RWPE2 (cell line): ENCODE measurements at regions not wholly inside any gene's neighbourhood (a gene's known extent, or its start where the extent isn't known, plus 50 kb on each side); places are given as distances from the start of the nearest gene placed in this dataset.

ENCODE experiments used
- ATAC-seq: fragments of 200-7000 bp; cut with Tn5 transposase; 3 replicates; pipeline ENCODE4 v1.9.1; 2021; ENCODE audit warnings: low read depth
- DNase-seq: peaks from one replicate; pipeline ENCODE4 v3.0.0-alpha.2; 2020; ENCODE audit warnings: low spot score
- H3K27ac ChIP-seq: fragments of 450-650 bp; 2 replicates; pipeline ENCODE4 v1.5.1; 2017; ENCODE audit warnings: mild to moderate bottlenecking; ENCODE audit not compliant: poor library complexity, severe bottlenecking
- H3K27me3 ChIP-seq: fragments of 250-450 bp; sonication (Bioruptor Pico); 2 replicates; pipeline ENCODE4 v1.5.1; 2021; ENCODE audit warnings: mild to moderate bottlenecking, moderate library complexity; ENCODE audit not compliant: insufficient read depth, poor library complexity, severe bottlenecking
- H3K36me3 ChIP-seq: fragments of 250-450 bp; sonication (Bioruptor Pico); 2 replicates; pipeline ENCODE4 v1.5.1; 2020; ENCODE audit warnings: low read depth, mild to moderate bottlenecking, moderate library complexity
- H3K4me1 ChIP-seq: fragments of 250-450 bp; sonication (Bioruptor Pico); 2 replicates; pipeline ENCODE4 v1.5.1; 2021; ENCODE audit warnings: mild to moderate bottlenecking, moderate library complexity; ENCODE audit not compliant: insufficient read depth, poor library complexity, severe bottlenecking
- H3K4me3 ChIP-seq: fragments of 250-450 bp; sonication (Bioruptor Pico); 2 replicates; pipeline ENCODE4 v1.5.1; 2021; ENCODE audit warnings: mild to moderate bottlenecking, moderate library complexity; ENCODE audit not compliant: severe bottlenecking
- H3K9me3 ChIP-seq: fragments of 250-450 bp; sonication (Bioruptor Pico); 2 replicates; pipeline ENCODE4 v1.5.1; 2021; ENCODE audit warnings: mild to moderate bottlenecking, moderate library complexity; ENCODE audit not compliant: severe bottlenecking
- CTCF ChIP-seq: fragments of 450-650 bp; IDR thresholded peaks from one replicate; pipeline ENCODE4 v1.5.1; 2017; ENCODE audit warnings: mild to moderate bottlenecking, moderate library complexity; ENCODE audit not compliant: poor library complexity, severe bottlenecking

- Histone ChIP-seq H3K36me3 (no peaks in the 10 kb centered on the region), H3K27ac (no peak overlapping the region), H3K9me3 (no peaks in the 10 kb centered on the region), H3K4me3 (no peak overlapping the region), H3K27me3 (peaks cover 7% of the 10 kb centered on the region), H3K4me1 (no peaks in the 10 kb centered on the region)
- no peak for DNase-seq
- ATAC-seq, result no peak
- TF ChIP-seq CTCF, result no peak
These were observed 161.3 kb upstream of the USP25 start for GRCh38 chr21:15568516-15568915.

GRCh38 chr21:15586752-15587427 lies 142.9 kb upstream of the USP25 start:
- TF ChIP-seq CTCF, result no peak
- no peak for ATAC-seq
- H3K4me3 ChIP-seq, result no peak overlapping the region
- no peak overlapping the region for H3K27ac ChIP-seq
- H3K27me3 ChIP-seq, result no peaks in the 10 kb centered on the region
- no peak for DNase-seq
- H3K36me3 ChIP-seq, result no peaks in the 10 kb centered on the region
- no peaks in the 10 kb centered on the region for H3K4me1 ChIP-seq
- H3K9me3 ChIP-seq, result no peaks in the 10 kb centered on the region

- Histone ChIP-seq H3K27ac (no peak overlapping the region), H3K27me3 (no peaks in the 10 kb centered on the region), H3K4me1 (no peaks in the 10 kb centered on the region), H3K4me3 (no peak overlapping the region), H3K9me3 (no peaks in the 10 kb centered on the region), H3K36me3 (no peaks in the 10 kb centered on the region)
- peak; percentile 79 for TF ChIP-seq CTCF
- ATAC-seq (no peak), DNase-seq (no peak)
These were observed 137.4 kb upstream of the USP25 start for GRCh38 chr21:15592271-15592860.

GRCh38 chr21:15592957-15593356 lies 136.8 kb upstream of the USP25 start:
- Histone ChIP-seq H3K27ac (no peak overlapping the region), H3K36me3 (no peaks in the 10 kb centered on the region), H3K4me3 (no peak overlapping the region), H3K27me3 (no peaks in the 10 kb centered on the region), H3K4me1 (no peaks in the 10 kb centered on the region), H3K9me3 (no peaks in the 10 kb centered on the region)
- ATAC-seq (no peak; the same call in 2 of the 3 replicates), DNase-seq (no peak)
- no peak for TF ChIP-seq CTCF

- peaks cover 13% of the 10 kb centered on the region for H3K4me1 ChIP-seq
- H3K27ac ChIP-seq, result no peak overlapping the region
- H3K36me3 ChIP-seq, result no peaks in the 10 kb centered on the region
- H3K4me3 ChIP-seq, result no peak overlapping the region
- no peak for TF ChIP-seq CTCF
- H3K27me3 ChIP-seq, result no peaks in the 10 kb centered on the region
- no peak for DNase-seq
- no peak for ATAC-seq
- H3K9me3 ChIP-seq, result no peaks in the 10 kb centered on the region
These were observed 128.4 kb upstream of the USP25 start for GRCh38 chr21:15601390-15601789.
